Left renal pelvis (tissue), 4 donors: ENCODE measurements at regions not wholly inside any gene's neighbourhood (a gene's known extent, or its start where the extent isn't known, plus 50 kb on each side); places are given as distances from the start of the nearest gene placed in this dataset.

Source experiments
- DNase-seq, 4 donors: peaks; one replicate each; pipeline ENCODE4 v3.0.0-alpha.2; 2013; ENCODE audit warnings: low read depth in 4 of 4, low spot score in 3 of 4

DNA sequence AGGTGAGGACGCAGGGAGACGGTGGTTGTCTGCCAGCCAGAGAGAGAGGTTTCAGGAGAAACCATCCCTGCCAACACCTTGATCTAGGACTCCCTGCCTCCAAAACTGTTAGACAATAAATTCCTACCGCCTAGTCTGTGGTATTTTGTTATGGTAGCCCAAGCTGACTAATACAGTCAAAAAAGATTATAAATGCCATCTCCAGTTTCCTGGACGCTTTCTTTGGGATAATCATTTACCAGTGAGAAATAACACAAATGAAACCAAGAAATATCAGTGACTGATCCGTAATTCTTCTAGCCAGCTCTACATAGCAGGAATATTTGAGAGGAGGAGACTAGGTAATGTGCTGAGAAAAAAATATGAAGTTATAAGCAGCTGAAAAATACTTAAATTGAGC, 707.8 kb upstream of the LMCD1 start:
- no peak for DNase-seq

DNA sequence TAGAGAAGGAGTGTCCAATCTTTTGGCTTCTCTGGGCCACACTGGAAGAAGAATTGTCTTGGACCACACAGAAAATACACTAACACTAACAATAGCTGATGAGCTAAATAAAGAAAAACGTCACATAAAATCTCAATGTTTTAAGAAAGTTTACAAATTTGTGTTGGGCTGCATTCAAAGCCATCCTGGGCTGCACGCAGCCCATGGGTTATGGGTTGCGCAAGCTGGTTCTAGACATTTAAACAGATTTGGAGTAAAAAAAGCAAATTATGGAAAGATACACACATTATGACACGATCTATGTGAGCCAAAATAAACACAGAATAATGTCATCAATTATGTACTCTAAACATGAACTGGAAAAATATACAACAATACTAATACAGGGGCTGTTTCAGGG, 703.3 kb upstream of the LMCD1 start:
- no peak for DNase-seq

DNA sequence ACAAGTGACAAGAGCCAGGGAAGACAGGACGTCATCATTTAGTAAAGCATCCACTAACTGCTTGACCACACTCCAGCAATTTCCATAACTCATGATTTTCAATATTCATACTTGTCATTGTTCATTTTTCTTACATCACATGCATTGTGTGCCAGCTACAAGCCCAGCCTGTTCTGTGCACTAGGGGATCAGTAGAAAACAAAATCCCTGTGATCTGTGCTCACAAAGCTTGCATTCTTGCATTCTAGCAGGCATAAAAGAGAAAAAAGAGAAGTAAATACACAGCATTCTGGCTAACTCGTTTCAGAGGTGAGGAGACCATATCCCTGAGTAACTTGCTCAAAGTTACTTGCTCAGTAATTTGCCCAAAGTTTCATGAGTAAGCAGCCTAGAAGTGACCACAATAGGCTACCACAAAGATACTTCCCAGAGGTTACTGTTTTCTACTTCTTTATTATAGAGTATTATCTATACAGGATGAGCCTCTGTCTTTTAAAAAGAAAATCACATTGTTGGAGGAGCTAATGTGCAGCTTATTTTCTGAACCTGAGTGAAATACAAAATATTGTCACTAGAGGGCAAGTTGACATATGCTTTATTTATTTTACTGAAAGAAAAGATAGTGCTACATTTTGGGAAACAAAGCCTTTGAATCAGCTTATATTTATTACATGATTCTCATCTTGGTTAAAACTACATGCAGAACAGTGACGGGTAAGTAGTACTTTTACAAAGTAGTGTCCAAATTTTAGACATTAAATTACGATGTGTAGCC, 701.4 kb upstream of the LMCD1 start:
- no peak for DNase-seq

DNA sequence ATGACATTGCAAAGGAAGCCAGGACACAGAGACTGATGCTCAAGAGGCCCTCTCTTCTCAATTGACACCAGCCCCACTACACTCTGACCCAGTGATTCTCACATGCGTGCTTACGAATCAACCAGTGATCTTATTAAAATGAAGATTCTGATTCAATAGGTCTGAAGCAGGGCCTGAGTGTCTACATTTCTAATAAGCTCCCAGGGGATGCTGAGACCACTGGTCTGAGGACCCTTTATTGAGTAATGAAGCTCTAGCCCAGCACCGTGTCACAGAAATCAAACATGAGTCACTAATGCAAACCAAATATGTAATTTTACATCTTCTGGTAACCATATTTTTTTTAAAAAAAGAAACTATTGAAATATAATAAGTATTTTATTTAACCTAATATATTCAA, 689.1 kb upstream of the LMCD1 start:
- no peak for DNase-seq

- DNase-seq: no peak
These were observed 688.3 kb upstream of the LMCD1 start for GRCh38 chr3:7813365-7813764.

DNA sequence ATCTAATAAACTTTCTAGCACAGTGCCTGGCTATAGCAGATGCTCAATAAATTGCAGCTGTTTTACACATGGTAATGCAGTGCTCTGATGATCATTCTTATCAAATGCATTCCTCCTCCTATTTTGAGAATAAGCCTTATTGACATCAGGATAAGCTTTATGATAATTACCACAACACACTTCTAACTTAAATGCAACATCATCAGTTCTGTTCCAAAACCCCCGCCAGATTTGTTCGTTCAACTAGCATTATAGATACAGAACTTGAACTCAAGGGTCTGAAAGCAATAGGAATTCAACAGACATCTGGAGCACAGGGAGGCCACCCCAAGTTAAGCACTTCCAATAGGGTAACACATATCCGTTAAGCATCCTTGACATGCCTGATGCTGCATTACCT, 684.4 kb upstream of the LMCD1 start:
- no peak for DNase-seq

- no peak for DNase-seq
These were observed 680.7 kb upstream of the LMCD1 start for GRCh38 chr3:7820969-7821368.

GRCh38 chr3:7821858-7822257, 679.8 kb upstream of the LMCD1 start:
- no peak for DNase-seq

- peak in 1 of 4 donors; percentile 14 for DNase-seq
These were observed 660.2 kb upstream of the LMCD1 start for GRCh38 chr3:7841451-7841850.

- DNase-seq: no peak
These were observed 658.2 kb upstream of the LMCD1 start for GRCh38 chr3:7843441-7843840.

GRCh38 chr3:7847021-7847420, 654.6 kb upstream of the LMCD1 start:
- DNase-seq: no peak

DNA sequence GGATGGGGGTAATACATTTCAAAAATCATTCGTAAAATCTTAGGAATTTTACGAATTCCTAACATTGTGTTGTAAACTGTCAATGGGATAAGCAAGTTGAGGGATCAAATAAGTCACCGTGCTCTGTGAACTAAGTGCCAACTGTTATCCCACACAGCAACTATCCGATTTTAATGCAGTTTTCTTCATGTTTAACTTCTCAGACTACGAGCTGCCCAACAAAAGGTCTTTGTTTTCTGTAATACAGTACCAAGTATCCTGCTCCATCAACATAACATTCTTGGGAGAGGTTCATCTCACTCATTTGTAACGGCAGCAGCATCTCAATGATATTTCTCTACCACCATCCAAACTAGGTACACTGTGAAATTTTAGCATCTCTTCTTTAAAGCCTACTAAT, 654.1 kb upstream of the LMCD1 start:
- DNase-seq: no peak

DNA sequence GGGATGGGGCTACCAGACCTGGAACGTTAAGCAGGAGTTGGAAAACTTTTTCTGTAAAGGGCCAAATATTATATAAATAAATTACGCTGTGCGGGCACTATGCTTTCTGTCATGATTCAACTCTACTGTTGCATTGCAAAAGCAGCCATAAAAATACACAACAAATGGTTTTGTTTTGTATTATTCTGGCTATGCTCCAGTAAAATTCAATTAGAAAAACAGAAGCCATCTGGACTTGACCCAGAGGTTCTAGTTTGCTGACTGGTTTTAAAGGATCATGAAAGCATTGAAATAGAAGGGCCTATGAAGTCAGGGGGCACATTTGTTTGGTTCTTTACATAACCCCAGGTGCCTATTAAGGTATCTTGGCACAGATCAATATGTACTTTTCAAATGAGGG, 647.4 kb upstream of the LMCD1 start:
- DNase-seq: no peak

DNA sequence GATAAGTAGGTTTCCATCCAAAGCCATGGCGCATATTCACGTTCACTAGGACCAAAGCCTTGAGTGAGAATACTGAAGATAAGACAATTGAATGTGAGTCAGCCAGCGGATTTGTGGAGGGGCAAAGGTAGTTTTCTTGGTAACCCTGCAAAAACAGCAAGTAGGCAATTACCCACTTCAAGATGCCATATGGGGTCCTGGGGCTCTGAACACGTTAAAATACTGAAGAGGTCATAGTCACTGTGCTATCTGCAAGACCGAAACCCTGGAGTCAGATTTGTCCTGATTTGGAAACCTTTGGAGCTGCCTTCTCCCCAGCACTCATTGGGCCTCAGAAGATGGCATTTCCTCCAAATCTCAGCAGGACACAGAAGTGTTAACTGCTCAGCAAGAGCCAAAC, 646.9 kb upstream of the LMCD1 start:
- no peak for DNase-seq

DNA sequence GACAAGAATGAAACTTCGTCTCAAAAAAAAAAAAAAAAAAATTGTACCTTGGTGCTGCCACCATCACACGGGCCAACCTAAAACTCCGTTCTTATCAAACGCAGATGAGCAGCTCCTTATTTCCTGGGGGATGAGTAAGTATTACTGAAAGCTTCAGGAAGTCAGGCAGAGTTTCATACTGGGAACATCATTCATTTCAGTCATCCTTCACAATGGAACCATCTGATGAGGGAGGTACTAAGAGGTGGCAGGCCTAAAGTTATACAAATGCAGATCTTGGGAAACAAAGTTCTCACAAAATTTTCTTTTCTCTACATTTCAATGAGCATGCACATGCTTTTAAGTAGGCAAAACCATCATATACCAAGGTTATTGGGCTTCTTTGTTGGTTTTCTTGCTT, 636.0 kb upstream of the LMCD1 start:
- no peak for DNase-seq

DNA sequence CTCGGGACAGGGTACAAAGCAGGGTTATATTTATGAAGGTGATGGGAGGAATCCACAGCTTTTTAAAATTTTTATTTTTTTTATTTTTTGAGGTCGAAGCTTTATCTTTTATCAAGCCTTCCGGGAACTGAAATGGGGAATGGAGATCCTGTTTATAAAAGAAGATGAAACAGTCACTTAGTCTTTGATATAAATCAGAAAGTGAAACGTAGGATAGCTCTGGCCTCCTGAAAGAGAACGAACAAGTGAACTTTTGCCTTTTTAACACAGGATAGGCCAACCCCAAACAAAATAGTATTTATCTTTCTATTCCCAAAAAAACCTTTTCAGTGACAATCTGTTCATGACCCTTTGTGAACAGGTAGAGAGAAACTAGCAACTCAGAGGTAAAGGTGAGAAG, 634.0 kb upstream of the LMCD1 start:
- no peak for DNase-seq

DNA sequence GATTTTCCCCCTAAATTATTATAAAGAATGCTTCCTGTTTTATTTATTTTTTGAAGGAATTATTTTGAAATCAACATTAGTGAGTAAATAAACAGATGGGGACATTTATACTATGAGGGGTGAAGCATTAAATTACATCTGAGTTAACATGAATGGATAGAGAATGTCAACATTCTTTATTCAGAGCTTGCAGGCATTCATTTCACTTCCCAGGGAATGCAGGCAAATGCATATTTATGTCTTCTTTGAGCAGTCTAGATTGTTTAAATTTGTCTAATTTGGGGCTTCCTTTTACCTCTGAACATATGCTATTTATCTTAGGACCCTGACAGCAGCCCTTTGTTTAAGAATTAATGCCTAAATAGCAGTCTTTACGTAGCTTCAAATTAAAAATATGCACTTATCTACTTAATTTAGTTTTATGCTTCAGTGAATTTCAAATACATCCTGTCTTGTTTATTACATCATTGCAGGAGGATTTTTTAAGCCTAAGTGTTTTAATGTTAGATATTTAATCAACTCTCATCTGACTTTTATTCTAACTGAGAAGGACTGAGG, 630.5 kb upstream of the LMCD1 start:
- DNase-seq: no peak

GRCh38 chr3:7874116-7874515, 627.5 kb upstream of the LMCD1 start:
- no peak for DNase-seq

GRCh38 chr3:7875925-7876324, 625.7 kb upstream of the LMCD1 start:
- no peak for DNase-seq

GRCh38 chr3:7876741-7877297, 624.8 kb upstream of the LMCD1 start:
- peak in 1 of 4 donors; percentile 9 for DNase-seq

GRCh38 chr3:7877312-7877711, 624.3 kb upstream of the LMCD1 start:
- DNase-seq: no peak

- no peak for DNase-seq
These were observed 622.1 kb upstream of the LMCD1 start for GRCh38 chr3:7879572-7879971.
